ENCODE measurements at regions not wholly inside any gene's neighbourhood (a gene's known extent, or its start where the extent isn't known, plus 50 kb on each side); places are given as distances from the start of the nearest gene placed in this dataset.

GRCh38 chr9:13862654-13863053 lies 451.3 kb downstream of the NFIB start:
- H3K4me3 ChIP-seq: no peak overlapping the region
- H3K4me1 ChIP-seq: peaks cover 9% of the 10 kb centered on the region
- ATAC-seq (peak in 1 of 4 donors; percentile 8), DNase-seq (no peak)
- H3K36me3 ChIP-seq (ENCODE audit: insufficient read depth in 1 of 2, low read depth in 1 of 2): no peaks in the 10 kb centered on the region
- no peak overlapping the region for H3K27ac ChIP-seq
- H3K9me3 ChIP-seq: no peaks in the 10 kb centered on the region
- no peak for TF ChIP-seq CTCF (IDR thresholded peaks at IDR 0.05)
- no peaks in the 10 kb centered on the region for H3K27me3 ChIP-seq (ENCODE audit: insufficient read depth in 3 of 3, low read length in 2 of 3)
- intact Hi-C loops (cut with DNase I): no loop called here

GRCh38 chr9:13860946-13861640 lies 452.8 kb downstream of the NFIB start:
- Histone ChIP-seq H3K4me1 (peaks cover 9% of the 10 kb centered on the region), H3K27me3 (ENCODE audit: insufficient read depth in 3 of 3, low read length in 2 of 3) (no peaks in the 10 kb centered on the region), H3K27ac (no peak overlapping the region), H3K4me3 (no peak overlapping the region), H3K9me3 (no peaks in the 10 kb centered on the region), H3K36me3 (ENCODE audit: insufficient read depth in 1 of 2, low read depth in 1 of 2) (no peaks in the 10 kb centered on the region)
- intact Hi-C loops (cut with DNase I): no loop called here
- TF ChIP-seq CTCF (IDR thresholded peaks at IDR 0.05): no peak
- no peak for ATAC-seq
- WGBS, 3 donors: 68 to 77% (median 73%) methylated on average over 3 of the region's 3 CpGs
- no peak for DNase-seq

GRCh38 chr9:13860019-13860418 lies 453.9 kb downstream of the NFIB start:
- ATAC-seq (peak in 2 of 4 donors; percentile 34 to 66), DNase-seq (no peak)
- Histone ChIP-seq H3K4me3 (no peak overlapping the region), H3K27me3 (ENCODE audit: insufficient read depth in 3 of 3, low read length in 2 of 3) (no peaks in the 10 kb centered on the region), H3K4me1 (peaks cover 9% of the 10 kb centered on the region), H3K36me3 (ENCODE audit: insufficient read depth in 1 of 2, low read depth in 1 of 2) (no peaks in the 10 kb centered on the region), H3K27ac (no peak overlapping the region), H3K9me3 (no peaks in the 10 kb centered on the region)
- intact Hi-C loops (cut with DNase I): no loop called here
- 65 to 81% (median 68%) methylated on average over 5 of the region's 5 CpGs for WGBS, 3 donors
- TF ChIP-seq CTCF (IDR thresholded peaks at IDR 0.05): no peak

- Histone ChIP-seq H3K4me1 (no peaks in the 10 kb centered on the region), H3K27ac (no peak overlapping the region), H3K4me3 (no peak overlapping the region), H3K36me3 (ENCODE audit: insufficient read depth in 1 of 2, low read depth in 1 of 2) (no peaks in the 10 kb centered on the region), H3K27me3 (ENCODE audit: insufficient read depth in 3 of 3, low read length in 2 of 3) (no peaks in the 10 kb centered on the region), H3K9me3 (no peaks in the 10 kb centered on the region)
- DNase-seq (no peak), ATAC-seq (no peak)
- TF ChIP-seq CTCF (IDR thresholded peaks at IDR 0.05): no peak
- intact Hi-C loops (cut with DNase I): no loop called here
Measured at GRCh38 chr9:13857521-13857920, 456.4 kb downstream of the NFIB start.

- Histone ChIP-seq H3K4me1 (peaks cover 6% of the 10 kb centered on the region), H3K9me3 (peaks cover 3% of the 10 kb centered on the region), H3K36me3 (ENCODE audit: insufficient read depth in 1 of 2, low read depth in 1 of 2) (no peaks in the 10 kb centered on the region), H3K27me3 (ENCODE audit: insufficient read depth in 3 of 3, low read length in 2 of 3) (no peaks in the 10 kb centered on the region), H3K27ac (no peak overlapping the region), H3K4me3 (no peak overlapping the region)
- no peak for TF ChIP-seq CTCF (IDR thresholded peaks at IDR 0.05)
- DNase-seq (no peak), ATAC-seq (no peak)
- 74 to 88% (median 81%) methylated on average over 2 of the region's 2 CpGs for WGBS, 3 donors
- intact Hi-C loops (cut with DNase I): loop anchor here in 1 of 2 donors (5.0 kb wide), 1 partner anchor 50 kb away; no protein-coding TSS in a partner anchor
Measured at GRCh38 chr9:13847270-13847669, 466.7 kb downstream of the NFIB start.
